GM03348 (cell line): ENCODE measurements at regions not wholly inside any gene's neighbourhood (a gene's known extent, or its start where the extent isn't known, plus 50 kb on each side); places are given as distances from the start of the nearest gene placed in this dataset.
A peak's percentile ranks its signal among the peaks of the same experiment; 100 is the strongest.
"Not testable (repeated sequence)": the region's sequence is repeated elsewhere in the genome, so short reads cannot be mapped to it uniquely, and the experiment has no call there.

Source experiments
- DNase-seq: peaks from one replicate; pipeline ENCODE4 v3.0.0; 2012; ENCODE audit warnings: low spot score

- DNase-seq = not testable (repeated sequence)
Measured at GRCh38 chr13:18824678-18825077, 356.9 kb downstream of the TUBA3C start.

- not testable (repeated sequence) for DNase-seq
Measured at GRCh38 chr13:18822655-18823639, 358.7 kb downstream of the TUBA3C start.

- not testable (repeated sequence) for DNase-seq
Measured at GRCh38 chr13:18773988-18774387, 407.6 kb downstream of the TUBA3C start.

- not testable (repeated sequence) for DNase-seq
Measured at GRCh38 chr13:18741696-18742095, 439.9 kb downstream of the TUBA3C start.

- DNase-seq = no peak
Measured at GRCh38 chr13:18739310-18739709, 442.3 kb downstream of the TUBA3C start.

GRCh38 chr13:18738086-18738485 lies 443.5 kb downstream of the TUBA3C start:
- not testable (repeated sequence) for DNase-seq

GRCh38 chr13:18727138-18727537 lies 454.5 kb downstream of the TUBA3C start:
- DNase-seq = not testable (repeated sequence)

- DNase-seq = not testable (repeated sequence)
Measured at GRCh38 chr13:18726524-18726923, 455.1 kb downstream of the TUBA3C start.

GRCh38 chr13:18725242-18725822 lies 456.3 kb downstream of the TUBA3C start:
- DNase-seq = not testable (repeated sequence)

- no peak for DNase-seq
Measured at GRCh38 chr13:18714889-18715288, 466.7 kb downstream of the TUBA3C start.

- not testable (repeated sequence) for DNase-seq
Measured at GRCh38 chr13:18710673-18711072, 471.0 kb downstream of the TUBA3C start.

GRCh38 chr13:18706538-18706937 lies 475.1 kb downstream of the TUBA3C start:
- DNase-seq = not testable (repeated sequence)

- not testable (repeated sequence) for DNase-seq
Measured at GRCh38 chr13:18702464-18703247, 479.0 kb downstream of the TUBA3C start.

- not testable (repeated sequence) for DNase-seq
Measured at GRCh38 chr13:18698332-18698731, 483.3 kb downstream of the TUBA3C start.

- DNase-seq = not testable (repeated sequence)
Measured at GRCh38 chr13:18697851-18698250, 483.8 kb downstream of the TUBA3C start.

- not testable (repeated sequence) for DNase-seq
Measured at GRCh38 chr13:18697221-18697620, 484.4 kb downstream of the TUBA3C start.

GRCh38 chr13:18677403-18677802 lies 504.2 kb downstream of the TUBA3C start:
- DNase-seq = not testable (repeated sequence)

GRCh38 chr13:18675268-18675667 lies 506.4 kb downstream of the TUBA3C start:
- DNase-seq = not testable (repeated sequence)

GRCh38 chr13:18673794-18674193 lies 507.8 kb downstream of the TUBA3C start:
- DNase-seq = not testable (repeated sequence)

GRCh38 chr13:18666585-18666984 lies 515.0 kb downstream of the TUBA3C start:
- DNase-seq = peak; percentile 0

- DNase-seq = peak; percentile 0
Measured at GRCh38 chr13:18665716-18666115, 515.9 kb downstream of the TUBA3C start.

GRCh38 chr13:18665124-18665523 lies 516.5 kb downstream of the TUBA3C start:
- not testable (repeated sequence) for DNase-seq
